ENCODE measurements at regions not wholly inside any gene's neighbourhood (a gene's known extent, or its start where the extent isn't known, plus 50 kb on each side); places are given as distances from the start of the nearest gene placed in this dataset.

- Histone ChIP-seq H3K9ac (ENCODE audit: control insufficient read depth, insufficient read depth, low read length) (no peak overlapping the region), H3K9me3 (replicated peaks; ENCODE audit: control insufficient read depth, insufficient read depth, low read length) (no peaks in the 10 kb centered on the region), H3K27ac (ENCODE audit: control insufficient read depth, insufficient read depth) (no peak overlapping the region), H4K20me1 (ENCODE audit: control insufficient read depth, insufficient read depth) (no peaks in the 10 kb centered on the region), H3K36me3 (ENCODE audit: control insufficient read depth in 2 of 2, insufficient read depth in 2 of 2, low read length in 1 of 2) (no peaks in the 10 kb centered on the region), H2AFZ (ENCODE audit: control insufficient read depth, low read depth, low read length) (no peak overlapping the region), H3K4me2 (ENCODE audit: control insufficient read depth, insufficient read depth) (no peak overlapping the region), H3K79me2 (ENCODE audit: control insufficient read depth, insufficient read depth, low read length) (no peaks in the 10 kb centered on the region), H3K27me3 (replicated peaks in 1 of 2; ENCODE audit: control insufficient read depth in 2 of 2, insufficient read depth in 2 of 2, low read length in 1 of 2) (no peaks in the 10 kb centered on the region), H3K4me3 (no peak overlapping the region), H3K4me1 (ENCODE audit: control insufficient read depth, insufficient read depth, low read length) (no peaks in the 10 kb centered on the region)
- intact Hi-C loops (cut with micrococcal nuclease; ENCODE audit: unreplicated experiment), result no loop called here
- no peak for FAIRE-seq
- no peak for DNase-seq (ENCODE audit: low read depth, low spot score)
- no peak for ATAC-seq
- 14% methylated on average over 3 of the region's 3 CpGs for WGBS (ENCODE audit: insufficient coverage, insufficient replicate concordance, low lambda C conversion rate, missing lambda C conversion rate)
- ChIA-PET CTCF (interaction anchor here (1.5 kb wide), 1 partner anchor 9 kb away, joined by 3 read pairs; no protein-coding TSS in a partner anchor), RAD21 (ENCODE audit: unreplicated experiment) (no interaction called here), POLR2A (no interaction called here), SMC1A (ENCODE audit: uncharacterized antibody, unreplicated experiment) (interaction anchor here (1.0 kb wide), 1 partner anchor 211 kb away, joined by 4 read pairs; no protein-coding TSS in a partner anchor)
- in situ Hi-C loops (cut with MboI), result no loop called here
- BruUV-seq (replicated peaks), result no TSS peak
- TF ChIP-seq SMC3 (IDR thresholded peaks at IDR 0.05; ENCODE audit: borderline replicate concordance, low read length) (no peak), PBX3 (IDR thresholded peaks at IDR 0.05; ENCODE audit: insufficient replicate concordance, low read depth, low read length) (no peak), SMAD5 (IDR thresholded peaks at IDR 0.05; ENCODE audit: low read depth) (no peak), TAF1 (IDR thresholded peaks at IDR 0.05; ENCODE audit: borderline replicate concordance, low read depth, low read length) (no peak), HDAC2 (IDR thresholded peaks at IDR 0.05) (no peak)
- TF ChIP-seq, protein P1, sequence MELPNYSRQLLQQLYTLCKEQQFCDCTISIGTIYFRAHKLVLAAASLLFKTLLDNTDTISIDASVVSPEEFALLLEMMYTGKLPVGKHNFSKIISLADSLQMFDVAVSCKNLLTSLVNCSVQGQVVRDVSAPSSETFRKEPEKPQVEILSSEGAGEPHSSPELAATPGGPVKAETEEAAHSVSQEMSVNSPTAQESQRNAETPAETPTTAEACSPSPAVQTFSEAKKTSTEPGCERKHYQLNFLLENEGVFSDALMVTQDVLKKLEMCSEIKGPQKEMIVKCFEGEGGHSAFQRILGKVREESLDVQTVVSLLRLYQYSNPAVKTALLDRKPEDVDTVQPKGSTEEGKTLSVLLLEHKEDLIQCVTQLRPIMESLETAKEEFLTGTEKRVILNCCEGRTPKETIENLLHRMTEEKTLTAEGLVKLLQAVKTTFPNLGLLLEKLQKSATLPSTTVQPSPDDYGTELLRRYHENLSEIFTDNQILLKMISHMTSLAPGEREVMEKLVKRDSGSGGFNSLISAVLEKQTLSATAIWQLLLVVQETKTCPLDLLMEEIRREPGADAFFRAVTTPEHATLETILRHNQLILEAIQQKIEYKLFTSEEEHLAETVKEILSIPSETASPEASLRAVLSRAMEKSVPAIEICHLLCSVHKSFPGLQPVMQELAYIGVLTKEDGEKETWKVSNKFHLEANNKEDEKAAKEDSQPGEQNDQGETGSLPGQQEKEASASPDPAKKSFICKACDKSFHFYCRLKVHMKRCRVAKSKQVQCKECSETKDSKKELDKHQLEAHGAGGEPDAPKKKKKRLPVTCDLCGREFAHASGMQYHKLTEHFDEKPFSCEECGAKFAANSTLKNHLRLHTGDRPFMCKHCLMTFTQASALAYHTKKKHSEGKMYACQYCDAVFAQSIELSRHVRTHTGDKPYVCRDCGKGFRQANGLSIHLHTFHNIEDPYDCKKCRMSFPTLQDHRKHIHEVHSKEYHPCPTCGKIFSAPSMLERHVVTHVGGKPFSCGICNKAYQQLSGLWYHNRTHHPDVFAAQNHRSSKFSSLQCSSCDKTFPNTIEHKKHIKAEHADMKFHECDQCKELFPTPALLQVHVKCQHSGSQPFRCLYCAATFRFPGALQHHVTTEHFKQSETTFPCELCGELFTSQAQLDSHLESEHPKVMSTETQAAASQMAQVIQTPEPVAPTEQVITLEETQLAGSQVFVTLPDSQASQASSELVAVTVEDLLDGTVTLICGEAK (IDR thresholded peaks at IDR 0.05; ENCODE audit: borderline replicate concordance), result no peak
These were observed 51.1 kb upstream of the SYTL5 start for GRCh38 chrX:37955273-37955672.

All from GM12878 (cell line).